ENCODE measurements at regions not wholly inside any gene's neighbourhood (a gene's known extent, or its start where the extent isn't known, plus 50 kb on each side); places are given as distances from the start of the nearest gene placed in this dataset.

DNA sequence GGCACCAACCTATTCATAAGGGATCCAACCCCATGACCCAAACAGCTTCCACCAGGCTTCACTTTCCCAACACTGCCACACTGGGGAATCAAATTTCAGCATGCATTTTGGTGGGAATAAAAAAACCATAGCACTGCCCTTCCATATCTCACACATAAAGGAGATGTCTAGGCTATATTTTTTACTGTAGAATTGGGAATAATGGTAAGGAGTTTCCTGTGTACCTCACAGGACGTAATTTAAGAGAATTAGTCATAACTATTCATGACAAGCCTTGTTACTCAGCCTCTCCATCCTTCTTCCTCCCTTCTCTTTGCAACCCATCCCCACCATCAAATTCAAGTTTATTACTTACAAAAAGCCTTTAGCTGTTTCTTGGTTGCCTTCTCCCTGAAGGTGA lies 352.1 kb downstream of the MLLT3 start:
- no peak for TF ChIP-seq CTCF (IDR thresholded peaks at IDR 0.05)
- H3K27ac Mint-ChIP-seq (ENCODE audit: unreplicated experiment) = no peak overlapping the region
- no peaks in the 10 kb centered on the region for H3K4me1 Mint-ChIP-seq (ENCODE audit: unreplicated experiment)
- H3K27me3 Mint-ChIP-seq (ENCODE audit: unreplicated experiment) = peaks cover 3% of the 10 kb centered on the region
- peaks cover 4% of the 10 kb centered on the region for H3K9me3 Mint-ChIP-seq (ENCODE audit: unreplicated experiment)
- no peak for DNase-seq (ENCODE audit: extremely low spot score, unreplicated experiment)
- H3K4me3 Mint-ChIP-seq (ENCODE audit: unreplicated experiment) = no peak overlapping the region
- no peaks in the 10 kb centered on the region for H3K36me3 Mint-ChIP-seq (ENCODE audit: unreplicated experiment)

DNA sequence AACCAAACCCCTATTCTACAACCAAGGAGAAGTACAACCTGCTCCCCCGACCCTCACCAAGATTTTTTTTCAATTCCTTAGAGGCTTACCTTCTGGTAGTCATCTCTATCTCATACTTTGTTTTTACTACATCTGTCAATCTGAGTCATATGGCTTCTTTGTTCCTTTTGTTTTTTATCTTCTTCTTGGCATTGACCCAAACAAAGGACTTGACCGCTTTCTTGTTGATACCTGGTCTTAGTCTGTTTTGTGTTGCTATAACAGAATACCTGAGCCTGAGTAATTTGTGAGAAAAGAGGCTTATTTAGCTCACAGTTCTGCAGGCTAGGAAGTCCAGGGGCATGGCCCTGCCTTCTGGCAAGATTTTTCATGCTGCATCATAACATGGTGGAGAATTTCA lies 352.7 kb downstream of the MLLT3 start:
- peaks cover 4% of the 10 kb centered on the region for H3K9me3 Mint-ChIP-seq (ENCODE audit: unreplicated experiment)
- TF ChIP-seq CTCF (IDR thresholded peaks at IDR 0.05) = no peak
- peaks cover 3% of the 10 kb centered on the region for H3K27me3 Mint-ChIP-seq (ENCODE audit: unreplicated experiment)
- DNase-seq (ENCODE audit: extremely low spot score, unreplicated experiment) = no peak
- no peaks in the 10 kb centered on the region for H3K36me3 Mint-ChIP-seq (ENCODE audit: unreplicated experiment)
- no peak overlapping the region for H3K27ac Mint-ChIP-seq (ENCODE audit: unreplicated experiment)
- no peak overlapping the region for H3K4me3 Mint-ChIP-seq (ENCODE audit: unreplicated experiment)
- H3K4me1 Mint-ChIP-seq (ENCODE audit: unreplicated experiment) = no peaks in the 10 kb centered on the region

DNA sequence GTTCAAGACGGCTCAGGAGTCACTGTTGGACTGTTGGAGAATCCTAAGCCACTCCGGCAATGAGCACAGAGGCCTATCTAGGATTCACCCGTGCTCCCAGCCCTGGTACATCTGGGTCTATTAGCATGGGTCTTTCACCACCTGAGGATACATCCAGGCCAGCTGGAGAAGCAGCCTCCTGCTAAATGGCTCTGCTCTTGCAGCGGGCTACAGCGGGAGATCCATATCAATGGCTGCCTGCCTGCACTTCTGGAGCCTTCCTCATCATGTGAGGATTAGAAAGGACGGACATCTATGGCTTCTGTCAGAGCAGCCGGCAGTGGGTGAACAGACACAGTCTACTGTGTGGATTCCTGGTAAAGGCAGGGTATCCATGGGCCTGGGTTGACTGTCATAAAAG lies 357.4 kb downstream of the MLLT3 start:
- no peak overlapping the region for H3K4me3 Mint-ChIP-seq (ENCODE audit: unreplicated experiment)
- H3K27ac Mint-ChIP-seq (ENCODE audit: unreplicated experiment) = no peak overlapping the region
- peaks cover 4% of the 10 kb centered on the region for H3K9me3 Mint-ChIP-seq (ENCODE audit: unreplicated experiment)
- no peaks in the 10 kb centered on the region for H3K36me3 Mint-ChIP-seq (ENCODE audit: unreplicated experiment)
- no peak for TF ChIP-seq CTCF (IDR thresholded peaks at IDR 0.05)
- H3K4me1 Mint-ChIP-seq (ENCODE audit: unreplicated experiment) = no peaks in the 10 kb centered on the region
- peaks cover 5% of the 10 kb centered on the region for H3K27me3 Mint-ChIP-seq (ENCODE audit: unreplicated experiment)
- no peak for DNase-seq (ENCODE audit: extremely low spot score, unreplicated experiment)

- H3K36me3 Mint-ChIP-seq (ENCODE audit: unreplicated experiment) = no peaks in the 10 kb centered on the region
- no peaks in the 10 kb centered on the region for H3K9me3 Mint-ChIP-seq (ENCODE audit: unreplicated experiment)
- TF ChIP-seq CTCF (IDR thresholded peaks at IDR 0.05) = no peak
- no peak overlapping the region for H3K4me3 Mint-ChIP-seq (ENCODE audit: unreplicated experiment)
- H3K27me3 Mint-ChIP-seq (ENCODE audit: unreplicated experiment) = peaks cover 8% of the 10 kb centered on the region
- no peak for DNase-seq (ENCODE audit: extremely low spot score, unreplicated experiment)
- no peak overlapping the region for H3K27ac Mint-ChIP-seq (ENCODE audit: unreplicated experiment)
- H3K4me1 Mint-ChIP-seq (ENCODE audit: unreplicated experiment) = no peaks in the 10 kb centered on the region
Observed at GRCh38 chr9:20262611-20263010, 359.7 kb downstream of the MLLT3 start.

GRCh38 chr9:20256284-20256948 lies 365.9 kb downstream of the MLLT3 start:
- H3K27me3 Mint-ChIP-seq (ENCODE audit: unreplicated experiment) = peaks cover 29% of the 10 kb centered on the region
- no peaks in the 10 kb centered on the region for H3K9me3 Mint-ChIP-seq (ENCODE audit: unreplicated experiment)
- no peak overlapping the region for H3K4me3 Mint-ChIP-seq (ENCODE audit: unreplicated experiment)
- no peak for DNase-seq (ENCODE audit: extremely low spot score, unreplicated experiment)
- H3K36me3 Mint-ChIP-seq (ENCODE audit: unreplicated experiment) = no peaks in the 10 kb centered on the region
- H3K27ac Mint-ChIP-seq (ENCODE audit: unreplicated experiment) = no peak overlapping the region
- no peak for TF ChIP-seq CTCF (IDR thresholded peaks at IDR 0.05)
- no peaks in the 10 kb centered on the region for H3K4me1 Mint-ChIP-seq (ENCODE audit: unreplicated experiment)
